Stimulated activated CD4-positive, alpha-beta T cell treated with anti-CD3 and anti-CD28 coated beads, TNF-alpha, amount 100 ng/mL, for 24 hours (primary cell): ENCODE measurements at regions not wholly inside any gene's neighbourhood (a gene's known extent, or its start where the extent isn't known, plus 50 kb on each side); places are given as distances from the start of the nearest gene placed in this dataset.
"Not testable (repeated sequence)": the region's sequence is repeated elsewhere in the genome, so short reads cannot be mapped to it uniquely, and the experiment has no call there.

ENCODE experiments used
- DNase-seq, 3 experiments: peaks; one replicate each; pipeline ENCODE4 v3.0.0-alpha.2; 2020; ENCODE audit warnings: low read depth in 3 of 3

- no peak for DNase-seq
Measured at GRCh38 chr11:109680127-109680526, 258.1 kb downstream of the C11orf87 start.

- not testable (repeated sequence) for DNase-seq
Measured at GRCh38 chr11:109682788-109683187, 260.8 kb downstream of the C11orf87 start.

DNA sequence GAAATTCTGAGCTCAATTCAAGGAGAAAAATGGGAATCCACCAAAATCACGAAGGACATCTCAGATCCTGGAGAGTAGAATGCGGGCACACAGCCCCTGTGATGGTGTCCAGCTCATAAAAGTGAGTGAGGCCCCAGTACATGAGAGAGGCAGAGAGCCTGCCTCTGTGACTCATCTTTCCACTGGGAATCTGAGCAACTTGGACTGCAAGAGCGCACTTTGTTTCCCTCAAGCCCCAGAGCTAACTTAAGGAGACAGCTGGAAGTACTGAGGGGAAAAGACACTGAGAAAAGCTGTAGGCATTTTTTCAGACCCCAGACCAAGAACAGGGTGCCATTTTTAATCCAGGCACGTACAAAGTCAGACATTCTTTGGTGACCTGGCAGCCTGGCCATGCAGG, 273.7 kb downstream of the C11orf87 start:
- no peak for DNase-seq

DNA sequence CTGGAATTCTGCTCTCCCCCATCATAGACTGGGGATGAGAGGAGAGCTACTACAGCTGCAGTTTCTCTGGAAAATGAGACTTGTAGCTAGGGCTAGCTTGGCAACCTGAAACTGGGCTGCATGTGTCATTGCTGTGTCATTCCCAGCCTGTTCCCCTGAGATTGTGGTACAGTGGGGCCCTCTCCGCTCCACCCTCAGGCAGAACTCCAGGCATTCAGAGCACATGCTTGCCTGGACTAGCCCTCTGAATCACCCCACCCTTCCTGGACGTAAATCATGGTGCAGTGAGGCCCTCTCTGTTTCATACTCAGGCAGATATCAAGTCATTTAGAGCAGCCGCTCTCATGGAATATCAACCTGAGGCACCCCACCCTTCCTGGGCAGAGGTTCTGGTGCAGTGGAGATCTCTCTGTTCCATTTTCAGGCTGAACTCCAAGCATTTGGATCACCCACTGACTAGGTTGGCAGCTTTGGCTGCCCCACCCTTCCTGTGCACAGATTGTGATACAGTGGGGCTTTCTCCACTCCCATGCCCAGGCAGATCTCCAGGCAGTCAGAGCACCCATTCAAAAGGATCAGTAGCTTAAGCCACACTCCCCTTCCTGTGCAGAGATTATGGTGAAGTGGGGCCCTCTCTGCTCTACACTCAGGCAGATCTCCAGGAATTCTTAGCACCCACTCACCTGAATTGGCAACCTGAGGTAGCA, 274.4 kb downstream of the C11orf87 start:
- DNase-seq, result no peak

DNA sequence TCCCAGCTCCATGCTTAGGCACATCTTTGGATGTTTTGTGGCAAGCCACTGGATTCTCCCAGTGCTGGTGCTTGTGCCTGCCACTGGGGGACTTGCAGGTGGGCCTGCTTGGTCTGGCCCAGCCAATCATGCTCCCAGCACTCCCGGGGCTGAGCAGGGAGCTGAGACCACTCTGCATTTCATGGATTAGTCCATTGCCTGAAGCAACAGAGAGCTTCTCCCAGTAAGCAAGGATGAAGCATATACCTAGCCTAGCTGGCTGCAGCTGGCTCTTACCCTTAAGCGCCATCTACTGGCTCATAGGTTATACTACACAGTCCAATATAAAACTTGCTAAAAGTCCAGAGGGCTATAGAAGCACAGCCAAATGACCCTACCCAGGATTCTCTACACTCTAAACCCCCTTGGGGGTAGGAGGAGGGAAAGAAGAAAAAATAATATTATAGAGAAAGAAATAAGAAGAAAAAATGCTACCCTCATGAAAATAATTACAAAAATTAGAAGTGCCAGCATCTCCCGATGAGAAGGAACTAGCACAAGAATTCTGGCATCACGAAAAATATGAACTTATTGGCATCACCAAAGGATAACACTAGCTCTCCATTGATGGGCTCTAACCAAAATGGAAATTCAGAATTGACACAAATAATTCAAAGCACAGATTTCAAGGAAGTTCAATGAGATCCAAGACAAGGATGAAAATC, 275.3 kb downstream of the C11orf87 start:
- DNase-seq, result no peak

- DNase-seq, result no peak
Measured at GRCh38 chr11:109698237-109698636, 276.2 kb downstream of the C11orf87 start.

DNA sequence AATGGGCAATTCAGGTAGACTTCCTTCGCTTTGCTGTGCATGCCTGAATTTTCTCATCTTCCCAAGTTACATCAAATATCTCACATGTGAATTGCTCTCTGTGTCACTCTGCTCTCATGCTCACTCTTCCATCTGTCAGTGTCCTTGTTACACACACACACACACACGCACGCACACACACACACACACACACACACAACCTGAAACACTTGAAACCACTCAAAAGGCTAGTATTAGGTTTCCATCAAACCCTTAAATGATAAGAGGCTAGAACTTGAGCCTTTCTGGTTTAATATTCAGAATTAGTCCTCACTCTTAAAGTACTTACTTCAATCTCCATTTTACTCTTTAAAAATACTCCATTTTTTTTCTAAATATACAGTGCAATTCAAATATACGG, 282.4 kb downstream of the C11orf87 start:
- DNase-seq, result no peak

DNA sequence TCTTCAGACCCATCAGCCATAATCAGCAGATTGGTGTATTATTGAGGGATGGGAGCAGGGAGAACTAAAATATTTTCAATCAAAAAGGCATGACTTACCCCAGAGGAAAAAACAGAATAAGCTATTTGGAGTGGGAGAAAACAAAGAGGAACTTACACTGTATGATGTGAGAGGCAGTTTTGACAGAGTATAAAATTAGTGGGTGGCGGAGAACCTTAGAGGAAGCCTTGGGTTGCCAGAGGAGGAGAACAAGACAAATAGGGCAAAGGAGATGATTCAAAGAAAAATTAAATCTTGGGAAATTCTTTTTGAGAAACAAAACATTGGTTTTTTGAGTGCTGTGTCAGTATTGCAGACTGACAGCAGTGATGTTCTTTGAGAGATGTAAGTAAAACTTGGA, 285.0 kb downstream of the C11orf87 start:
- no peak for DNase-seq

DNA sequence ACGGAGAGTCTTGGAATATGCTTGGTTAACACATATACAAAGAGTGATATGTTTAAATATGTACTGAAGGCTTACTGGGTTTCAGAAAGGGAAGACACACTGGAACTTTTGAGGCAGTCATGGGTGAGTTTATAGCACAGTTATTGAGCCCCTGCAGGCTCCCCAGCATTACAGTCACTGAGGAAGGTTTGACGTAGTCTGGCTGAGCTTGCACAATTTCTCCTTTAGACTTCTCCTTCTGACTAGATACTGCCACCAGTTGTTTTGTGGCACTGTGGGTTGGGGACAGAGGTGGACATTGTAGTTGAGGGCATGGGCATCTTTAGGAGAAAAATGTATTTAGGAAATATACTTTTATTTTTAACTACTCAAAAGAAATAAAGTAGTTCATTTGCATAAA, 285.4 kb downstream of the C11orf87 start:
- no peak for DNase-seq

GRCh38 chr11:109708184-109708583, 286.2 kb downstream of the C11orf87 start:
- DNase-seq, result no peak

GRCh38 chr11:109714444-109714843, 292.5 kb downstream of the C11orf87 start:
- DNase-seq, result not testable (repeated sequence)

DNA sequence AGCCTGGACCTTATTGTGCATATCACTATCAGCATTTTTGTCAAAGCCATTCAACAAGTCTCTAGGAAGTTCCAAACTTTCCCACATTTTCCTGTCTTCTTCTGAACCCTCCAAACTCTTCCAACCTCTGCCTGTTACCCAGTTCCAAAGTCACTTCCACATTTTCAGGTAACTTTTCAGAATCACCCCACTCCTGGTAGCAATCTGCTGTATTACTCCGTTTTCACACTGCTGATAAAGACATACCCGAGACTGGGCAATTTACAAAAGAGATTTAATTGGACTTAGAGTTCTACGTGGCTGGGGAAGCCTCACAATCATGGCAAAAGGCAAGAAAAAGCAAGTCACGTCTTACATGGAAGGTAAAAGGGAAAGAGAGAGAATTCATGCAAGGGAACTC, 293.4 kb downstream of the C11orf87 start:
- not testable (repeated sequence) for DNase-seq

GRCh38 chr11:109726061-109726460, 304.1 kb downstream of the C11orf87 start:
- no peak for DNase-seq

DNA sequence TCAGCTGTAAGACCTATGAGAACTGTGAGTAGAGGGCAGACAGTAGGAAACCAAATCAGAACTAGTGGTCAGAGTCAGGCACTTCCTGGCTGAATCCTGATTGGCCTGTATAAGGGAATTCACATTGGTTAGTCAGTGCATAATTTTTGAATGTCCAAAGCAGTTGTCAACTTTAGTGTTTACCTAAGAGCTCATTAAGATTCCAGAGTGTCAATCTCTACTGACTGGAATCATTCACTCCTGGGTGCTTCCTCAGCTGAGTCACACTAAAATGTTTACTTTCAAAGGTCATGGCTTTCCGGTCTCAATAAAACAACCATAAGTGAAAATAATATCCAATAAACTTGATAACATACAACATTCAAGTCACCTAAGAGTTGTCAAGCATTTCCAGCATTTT, 306.1 kb downstream of the C11orf87 start:
- no peak for DNase-seq

DNA sequence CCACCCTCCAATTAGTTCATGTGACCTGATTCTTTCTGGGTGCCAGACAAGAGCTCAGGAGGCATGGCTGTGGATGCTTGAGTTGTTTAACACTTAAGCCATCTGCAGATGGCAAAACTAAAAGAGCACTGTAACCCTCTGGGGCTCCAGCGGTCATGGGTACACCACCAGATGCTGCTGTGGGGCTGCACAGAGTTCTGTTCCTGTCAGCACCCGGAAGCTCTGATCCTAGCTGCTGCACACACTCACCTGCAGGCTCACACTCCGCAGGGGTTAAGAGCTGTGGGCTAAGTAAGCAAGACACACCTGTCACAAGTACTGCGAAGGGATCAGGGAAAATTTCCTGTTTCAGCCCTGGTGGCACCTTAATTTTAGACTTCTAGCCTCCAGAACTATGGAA, 307.8 kb downstream of the C11orf87 start:
- no peak for DNase-seq

GRCh38 chr11:109730669-109731068, 308.7 kb downstream of the C11orf87 start:
- DNase-seq, result no peak

- DNase-seq, result no peak
Measured at GRCh38 chr11:109731451-109731850, 309.5 kb downstream of the C11orf87 start.

GRCh38 chr11:109733245-109733644, 311.3 kb downstream of the C11orf87 start:
- no peak for DNase-seq

DNA sequence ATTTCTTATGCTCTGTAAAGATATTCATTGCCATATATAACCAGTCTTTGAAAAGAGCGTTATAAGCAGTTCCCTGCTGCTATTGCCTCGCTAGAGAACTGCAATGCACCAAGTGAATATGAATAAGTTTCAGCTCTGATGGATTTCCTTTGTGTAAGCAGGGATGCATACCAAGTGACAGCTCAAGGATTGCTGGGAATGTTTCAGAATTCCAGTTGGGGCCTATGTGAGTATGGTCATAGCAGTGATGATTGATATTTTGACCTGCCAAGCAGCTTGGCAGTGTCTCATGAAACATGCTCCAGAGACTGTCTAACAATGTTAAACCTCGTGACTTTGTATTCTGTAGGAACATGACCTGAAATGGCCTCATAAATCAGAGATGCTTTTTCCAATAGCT, 312.6 kb downstream of the C11orf87 start:
- no peak for DNase-seq

- DNase-seq, result no peak
Measured at GRCh38 chr11:109735128-109735527, 313.1 kb downstream of the C11orf87 start.

- no peak for DNase-seq
Measured at GRCh38 chr11:109739379-109739778, 317.4 kb downstream of the C11orf87 start.

DNA sequence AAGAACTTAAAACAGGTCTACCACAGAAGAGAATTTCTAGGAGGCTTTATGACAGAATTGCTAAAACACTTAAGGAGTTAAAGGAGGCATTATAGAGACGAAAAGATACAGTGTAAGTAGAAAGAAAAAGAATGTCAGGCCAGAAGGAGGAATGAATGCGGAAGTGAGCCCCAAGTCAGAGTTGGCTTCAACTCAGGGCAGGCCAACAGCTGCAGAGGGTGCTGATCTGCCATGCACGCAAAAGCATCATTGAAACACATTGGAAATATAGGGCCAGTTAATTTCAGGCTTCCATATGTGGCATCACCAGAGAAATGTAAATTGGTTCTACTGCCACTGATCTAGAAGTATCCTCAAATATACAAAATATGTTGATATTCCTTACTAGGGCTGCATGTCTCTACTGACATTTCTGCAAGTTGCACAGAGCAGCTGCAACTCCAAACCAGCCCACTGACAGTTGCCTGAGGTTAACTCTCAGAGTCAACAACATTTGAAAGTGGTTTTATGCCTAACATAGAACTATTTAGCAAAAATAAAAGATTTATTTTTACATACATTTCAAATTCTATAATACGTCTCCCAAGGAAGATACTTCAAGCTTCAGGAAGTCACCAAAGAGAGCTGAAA, 324.1 kb downstream of the C11orf87 start:
- DNase-seq, result no peak

- no peak for DNase-seq
Measured at GRCh38 chr11:109747839-109748238, 325.8 kb downstream of the C11orf87 start.
